Duodenal mucosa (tissue), 2 donors: ENCODE measurements at regions not wholly inside any gene's neighbourhood (a gene's known extent, or its start where the extent isn't known, plus 50 kb on each side); places are given as distances from the start of the nearest gene placed in this dataset.

Experiments
- H3K27ac ChIP-seq: one replicate; pipeline ENCODE4 v1.7.0; 2013; ENCODE audit warnings: low read depth, low read length
- H3K27me3 ChIP-seq, 2 donors: one replicate each; pipeline ENCODE4 v1.7.0; 2013; ENCODE audit warnings: low read length in 2 of 2, control low read depth in 1 of 2; ENCODE audit not compliant: insufficient read depth in 2 of 2, control insufficient read depth in 1 of 2
- H3K36me3 ChIP-seq, 2 donors: one replicate each; pipeline ENCODE4 v1.7.0; 2013; ENCODE audit warnings: low read length in 2 of 2, control low read depth in 1 of 2; ENCODE audit not compliant: insufficient read depth in 2 of 2, control insufficient read depth in 1 of 2
- H3K4me1 ChIP-seq, 2 donors: one replicate each; pipeline ENCODE4 v1.7.0; 2013; ENCODE audit warnings: low read length in 2 of 2, control low read depth in 1 of 2; ENCODE audit not compliant: insufficient read depth in 2 of 2, control insufficient read depth in 1 of 2
- H3K4me3 ChIP-seq, 2 donors: one replicate each; pipeline ENCODE4 v1.7.0; 2013; ENCODE audit warnings: low read length in 2 of 2, low read depth in 1 of 2
- H3K9ac ChIP-seq, 2 donors: one replicate each; pipeline ENCODE4 v1.7.0; 2013; ENCODE audit warnings: low read length in 2 of 2, low read depth in 1 of 2
- H3K9me3 ChIP-seq, 2 donors: one replicate each; pipeline ENCODE4 v1.7.0; 2013; ENCODE audit warnings: low read length in 2 of 2, control low read depth in 1 of 2; ENCODE audit not compliant: control insufficient read depth in 1 of 2

DNA sequence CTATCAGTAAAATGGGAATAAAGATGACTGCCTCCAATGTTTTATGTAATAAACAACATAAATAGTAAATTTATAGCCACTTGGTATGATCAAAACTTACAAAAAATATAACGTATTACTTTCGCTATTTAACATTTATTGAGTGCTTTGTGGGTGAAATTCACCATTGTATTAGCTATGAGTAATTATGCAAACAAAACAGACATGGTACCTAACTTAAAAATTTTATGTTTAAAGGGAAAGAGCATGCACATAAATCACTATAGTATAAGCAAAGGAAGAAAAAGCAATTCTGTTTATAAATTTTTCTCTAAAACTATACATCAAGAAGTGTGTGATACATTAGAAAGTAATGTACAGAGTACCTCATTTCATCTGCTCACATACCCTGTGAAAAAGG is 1046.2 kb downstream of the NCAM2 start:
- Histone ChIP-seq H3K4me3 (no peak overlapping the region), H3K36me3 (no peaks in the 10 kb centered on the region), H3K9me3 (peaks cover 3 to 8% of the 10 kb centered on the region in 2 donors), H3K27ac (no peak overlapping the region), H3K9ac (no peak overlapping the region), H3K4me1 (no peaks in the 10 kb centered on the region), H3K27me3 (no peaks in the 10 kb centered on the region)

DNA sequence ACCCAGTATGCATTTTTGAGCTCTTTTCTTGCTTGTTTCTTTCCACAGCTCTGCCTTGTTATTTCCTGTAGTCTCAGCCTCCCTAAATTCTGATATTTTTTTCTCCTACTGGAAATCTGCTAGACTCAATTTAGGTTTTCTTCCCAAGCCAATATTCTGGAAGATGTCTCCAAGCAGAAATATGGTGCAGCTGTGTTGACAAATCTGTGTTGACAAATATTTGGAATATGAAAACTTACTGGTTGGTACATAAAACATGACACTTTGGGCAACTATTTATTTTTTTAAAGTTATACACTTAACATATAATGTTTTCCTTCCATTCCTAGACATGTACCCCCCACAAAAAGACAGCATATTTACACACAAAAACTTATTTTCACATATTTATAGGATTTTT is 1048.4 kb downstream of the NCAM2 start:
- H3K4me1 ChIP-seq, result no peaks in the 10 kb centered on the region
- H3K27me3 ChIP-seq, result no peaks in the 10 kb centered on the region
- H3K4me3 ChIP-seq, result no peak overlapping the region
- H3K36me3 ChIP-seq, result no peaks in the 10 kb centered on the region
- H3K9me3 ChIP-seq, result peaks cover 0 to 3% of the 10 kb centered on the region in 2 donors
- no peak overlapping the region for H3K9ac ChIP-seq
- no peak overlapping the region for H3K27ac ChIP-seq

- no peaks in the 10 kb centered on the region for H3K36me3 ChIP-seq
- no peak overlapping the region for H3K9ac ChIP-seq
- no peak overlapping the region for H3K27ac ChIP-seq
- H3K4me1 ChIP-seq, result no peaks in the 10 kb centered on the region
- no peak overlapping the region for H3K4me3 ChIP-seq
- no peaks in the 10 kb centered on the region for H3K27me3 ChIP-seq
- H3K9me3 ChIP-seq, result peaks cover 0 to 6% of the 10 kb centered on the region in 2 donors
These were observed 1058.7 kb downstream of the NCAM2 start for GRCh38 chr21:22056904-22057303.

DNA sequence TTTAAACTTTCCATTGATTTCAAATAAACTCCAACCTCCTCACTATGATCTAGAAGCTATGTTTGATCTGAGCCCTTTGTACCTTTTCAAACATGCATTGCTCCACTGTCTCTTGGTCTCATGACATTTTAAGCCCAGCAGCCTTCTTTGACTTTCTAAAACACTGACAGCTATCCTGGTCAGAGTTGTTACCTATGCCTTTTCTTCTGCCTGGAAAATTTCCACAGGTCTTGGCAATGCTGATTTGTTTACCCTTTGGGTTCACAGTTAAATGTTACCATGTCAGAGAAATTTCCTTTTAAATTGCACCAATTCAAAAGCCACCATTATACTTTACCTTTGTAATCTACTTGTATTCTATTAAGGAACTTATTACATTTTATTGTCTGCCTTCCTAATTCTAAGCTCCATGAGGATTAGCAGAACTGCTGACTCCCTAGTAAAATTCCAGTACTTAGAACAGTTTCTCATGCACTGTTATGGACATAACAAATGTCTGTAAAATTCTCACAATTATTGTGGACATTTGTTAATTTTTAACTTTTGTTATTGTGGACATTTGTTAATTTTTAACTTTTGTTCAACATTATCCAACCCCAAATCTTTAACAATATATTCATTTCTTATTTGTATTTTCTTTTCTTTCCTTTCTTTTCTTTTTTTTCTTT is 1064.4 kb downstream of the NCAM2 start:
- H3K27me3 ChIP-seq, result no peaks in the 10 kb centered on the region
- H3K9me3 ChIP-seq, result peaks cover 0 to 3% of the 10 kb centered on the region in 2 donors
- no peaks in the 10 kb centered on the region for H3K4me1 ChIP-seq
- no peak overlapping the region for H3K9ac ChIP-seq
- no peaks in the 10 kb centered on the region for H3K36me3 ChIP-seq
- H3K27ac ChIP-seq, result no peak overlapping the region
- no peak overlapping the region for H3K4me3 ChIP-seq

DNA sequence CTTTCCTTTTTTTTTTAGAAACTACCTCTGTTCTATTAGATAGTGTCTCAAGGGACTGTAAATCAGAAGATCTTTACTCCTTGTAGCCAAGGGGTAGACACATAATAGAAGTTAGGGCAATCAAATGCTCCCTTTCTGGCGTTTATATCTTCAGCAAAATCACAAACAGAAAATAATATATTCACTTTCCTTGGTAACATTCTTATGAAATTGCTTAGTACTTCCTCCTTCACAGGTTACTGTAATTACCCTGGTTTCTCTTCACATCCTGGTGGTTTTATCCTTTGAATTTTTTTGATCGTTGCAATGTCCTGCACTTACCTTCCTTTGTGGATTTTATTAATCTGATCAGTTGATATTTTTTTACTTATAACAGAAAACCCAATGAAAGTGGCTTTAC is 1064.9 kb downstream of the NCAM2 start:
- Histone ChIP-seq H3K4me3 (no peak overlapping the region), H3K9ac (no peak overlapping the region), H3K27me3 (no peaks in the 10 kb centered on the region), H3K36me3 (no peaks in the 10 kb centered on the region), H3K27ac (no peak overlapping the region), H3K4me1 (no peaks in the 10 kb centered on the region), H3K9me3 (peaks cover 0 to 3% of the 10 kb centered on the region in 2 donors)

GRCh38 chr21:22076471-22076870 is 1078.3 kb downstream of the NCAM2 start:
- H3K27ac ChIP-seq, result no peak overlapping the region
- no peaks in the 10 kb centered on the region for H3K27me3 ChIP-seq
- H3K9ac ChIP-seq, result no peak overlapping the region
- peaks cover 0 to 7% of the 10 kb centered on the region in 2 donors for H3K9me3 ChIP-seq
- no peak overlapping the region for H3K4me3 ChIP-seq
- H3K36me3 ChIP-seq, result no peaks in the 10 kb centered on the region
- H3K4me1 ChIP-seq, result no peaks in the 10 kb centered on the region

- Histone ChIP-seq H3K27ac (no peak overlapping the region), H3K27me3 (no peaks in the 10 kb centered on the region), H3K4me3 (no peak overlapping the region), H3K36me3 (no peaks in the 10 kb centered on the region), H3K4me1 (no peaks in the 10 kb centered on the region), H3K9me3 (peaks cover 4 to 5% of the 10 kb centered on the region in 2 donors), H3K9ac (no peak overlapping the region)
These were observed 1085.7 kb downstream of the NCAM2 start for GRCh38 chr21:22083899-22084298.

GRCh38 chr21:22096314-22096713 is 1098.1 kb downstream of the NCAM2 start:
- Histone ChIP-seq H3K36me3 (no peaks in the 10 kb centered on the region), H3K9me3 (peaks cover 4 to 23% of the 10 kb centered on the region in 2 donors), H3K9ac (no peak overlapping the region), H3K27ac (no peak overlapping the region), H3K4me1 (no peaks in the 10 kb centered on the region), H3K27me3 (no peaks in the 10 kb centered on the region), H3K4me3 (no peak overlapping the region)

DNA sequence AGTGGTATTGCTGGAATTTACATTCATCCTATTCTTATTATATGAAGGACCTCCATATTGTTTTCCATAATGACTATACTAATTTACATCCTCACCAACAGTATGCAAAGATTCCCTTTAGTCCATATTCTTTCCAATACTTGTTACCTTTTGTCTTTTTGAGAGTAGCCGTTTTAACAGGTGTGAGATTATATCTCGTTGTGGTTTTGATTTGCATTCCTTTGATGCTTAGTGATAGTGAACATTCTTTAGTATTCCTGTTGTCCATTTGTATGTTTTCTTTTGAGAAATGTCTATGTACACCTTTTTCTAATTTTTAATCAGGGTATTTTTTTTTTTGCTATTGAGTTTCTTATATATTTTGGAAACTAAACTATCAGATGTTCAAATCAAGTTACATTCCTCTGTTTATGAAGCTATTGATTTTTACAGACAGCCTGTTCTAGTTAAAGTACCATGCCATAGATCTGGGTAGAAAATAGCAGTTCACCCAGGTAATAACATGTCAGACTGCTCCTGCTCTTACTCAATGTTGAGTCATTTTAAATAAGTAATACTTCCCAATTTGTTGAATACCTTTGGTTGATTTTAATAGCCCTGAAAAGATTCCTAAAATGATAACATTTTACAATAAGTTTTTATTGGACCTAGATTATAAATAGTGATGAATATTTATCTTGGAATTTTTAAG is 1108.7 kb downstream of the NCAM2 start:
- Histone ChIP-seq H3K4me1 (no peaks in the 10 kb centered on the region), H3K4me3 (no peak overlapping the region), H3K27ac (no peak overlapping the region)

DNA sequence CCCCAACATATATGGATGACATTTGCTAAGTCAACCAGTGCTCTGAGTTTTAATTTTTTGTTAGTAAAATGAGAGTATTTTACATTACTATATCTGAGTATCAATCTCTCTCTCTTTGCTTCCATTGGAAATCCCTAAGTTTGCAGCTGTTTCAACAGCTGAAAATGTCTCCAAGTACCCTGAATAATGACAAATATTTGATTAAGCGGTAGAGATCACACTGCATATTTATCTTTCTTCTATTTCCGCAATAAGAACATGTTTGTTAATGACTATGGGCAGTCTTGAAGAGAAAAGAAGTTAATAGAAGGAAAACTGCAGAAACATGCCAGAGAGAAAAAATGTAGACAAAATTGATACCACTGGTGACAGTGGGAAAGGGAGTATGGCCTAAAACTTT is 1117.5 kb downstream of the NCAM2 start:
- H3K4me1 ChIP-seq, result no peaks in the 10 kb centered on the region
- H3K4me3 ChIP-seq, result no peak overlapping the region
- H3K27ac ChIP-seq, result no peak overlapping the region
- peaks cover 0 to 4% of the 10 kb centered on the region in 2 donors for H3K9me3 ChIP-seq
- no peaks in the 10 kb centered on the region for H3K27me3 ChIP-seq
- no peaks in the 10 kb centered on the region for H3K36me3 ChIP-seq
- H3K9ac ChIP-seq, result no peak overlapping the region

More for the DNA sequence above, 1108.7 kb downstream of the NCAM2 start:
- Histone ChIP-seq H3K27me3 (no peaks in the 10 kb centered on the region), H3K9ac (no peak overlapping the region), H3K9me3 (peaks cover 2 to 9% of the 10 kb centered on the region in 2 donors), H3K36me3 (no peaks in the 10 kb centered on the region)
